Adrenal gland (tissue), 5 donors: ENCODE measurements at regions not wholly inside any gene's neighbourhood (a gene's known extent, or its start where the extent isn't known, plus 50 kb on each side); places are given as distances from the start of the nearest gene placed in this dataset.

Source experiments
- POLR2A ChIP-seq, 2 donors: fragments of 450-650 bp; IDR thresholded peaks; one replicate each; pipeline ENCODE4 v1.6.1; 2017; ENCODE audit warnings: antibody characterized with exemption in 2 of 2, mild to moderate bottlenecking in 2 of 2, moderate library complexity in 1 of 2
- TF ChIP-seq, protein P1 (sequence below), 6 experiments: fragments of 450-650 bp in 4 of 6; fragments of 200-600 bp in 2 of 6; sonication (generic) in 1 of 6; IDR thresholded peaks; 1 replicate in 5 of 6; 2 replicates in 1 of 6; pipeline versions ENCODE4 v1.5.1 to v1.8.0; 2016 to 2021; ENCODE audit warnings: antibody characterized with exemption in 6 of 6, mild to moderate bottlenecking in 2 of 6, moderate library complexity in 1 of 6
- donor health status: DM: no; HTN: no; CAD: no.

- TF ChIP-seq, protein P1, sequence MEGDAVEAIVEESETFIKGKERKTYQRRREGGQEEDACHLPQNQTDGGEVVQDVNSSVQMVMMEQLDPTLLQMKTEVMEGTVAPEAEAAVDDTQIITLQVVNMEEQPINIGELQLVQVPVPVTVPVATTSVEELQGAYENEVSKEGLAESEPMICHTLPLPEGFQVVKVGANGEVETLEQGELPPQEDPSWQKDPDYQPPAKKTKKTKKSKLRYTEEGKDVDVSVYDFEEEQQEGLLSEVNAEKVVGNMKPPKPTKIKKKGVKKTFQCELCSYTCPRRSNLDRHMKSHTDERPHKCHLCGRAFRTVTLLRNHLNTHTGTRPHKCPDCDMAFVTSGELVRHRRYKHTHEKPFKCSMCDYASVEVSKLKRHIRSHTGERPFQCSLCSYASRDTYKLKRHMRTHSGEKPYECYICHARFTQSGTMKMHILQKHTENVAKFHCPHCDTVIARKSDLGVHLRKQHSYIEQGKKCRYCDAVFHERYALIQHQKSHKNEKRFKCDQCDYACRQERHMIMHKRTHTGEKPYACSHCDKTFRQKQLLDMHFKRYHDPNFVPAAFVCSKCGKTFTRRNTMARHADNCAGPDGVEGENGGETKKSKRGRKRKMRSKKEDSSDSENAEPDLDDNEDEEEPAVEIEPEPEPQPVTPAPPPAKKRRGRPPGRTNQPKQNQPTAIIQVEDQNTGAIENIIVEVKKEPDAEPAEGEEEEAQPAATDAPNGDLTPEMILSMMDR (IDR thresholded peaks at IDR 0.05) = no peak
- TF ChIP-seq POLR2A (IDR thresholded peaks at IDR 0.05) = no peak
These were observed 153.9 kb upstream of the EGLN3 start for GRCh38 chr14:34104489-34105397.
